GM23338 (cell line): ENCODE measurements at regions not wholly inside any gene's neighbourhood (a gene's known extent, or its start where the extent isn't known, plus 50 kb on each side); places are given as distances from the start of the nearest gene placed in this dataset.

Source experiments
- ATAC-seq: fragments of 200-7000 bp; cut with Tn5 transposase; 3 replicates; pipeline ENCODE4 v1.9.1; 2020
- DNase-seq: peaks from one replicate; pipeline ENCODE4 v3.0.0-alpha.2; 2015; ENCODE audit warnings: low spot score
- H2AFZ ChIP-seq: fragments of 200-600 bp; sonication (generic); 2 replicates; pipeline ENCODE4 v1.8.0; 2016; ENCODE audit warnings: antibody characterized with exemption, mild to moderate bottlenecking, moderate library complexity
- H3F3A ChIP-seq: fragments of 200-600 bp; sonication (generic); replicated peaks from 2 replicates; pipeline ENCODE4 v1.8.0; 2017; ENCODE audit warnings: antibody characterized with exemption, mixed run types, low read depth
- H3K27ac ChIP-seq: fragments of 200-600 bp; sonication (generic); 2 replicates; pipeline ENCODE4 v1.6.1; 2016; ENCODE audit warnings: low read depth
- H3K27me3 ChIP-seq: fragments of 200-600 bp; sonication (generic); 2 replicates; pipeline ENCODE4 v1.8.0; 2016; ENCODE audit warnings: mild to moderate bottlenecking, mixed run types, moderate library complexity; ENCODE audit not compliant: insufficient read depth
- H3K36me3 ChIP-seq: fragments of 200-600 bp; sonication (generic); 2 replicates; pipeline ENCODE4 v1.8.0; 2016; ENCODE audit warnings: mild to moderate bottlenecking; ENCODE audit not compliant: insufficient read depth
- H3K4me1 ChIP-seq: fragments of 200-600 bp; sonication (generic); 2 replicates; pipeline ENCODE4 v1.8.0; 2016; ENCODE audit warnings: mild to moderate bottlenecking, moderate library complexity; ENCODE audit not compliant: insufficient read depth
- H3K4me2 ChIP-seq: fragments of 200-600 bp; sonication (generic); 2 replicates; pipeline ENCODE4 v1.7.1; 2017; ENCODE audit warnings: mixed run types
- H3K4me3 ChIP-seq: fragments of 200-600 bp; sonication (generic); 2 replicates; pipeline ENCODE4 v1.6.1; 2016; ENCODE audit warnings: mixed run types
- H3K79me2 ChIP-seq: fragments of 200-600 bp; sonication (generic); replicated peaks from 2 replicates; pipeline ENCODE4 v1.8.0; 2017; ENCODE audit warnings: mild to moderate bottlenecking; ENCODE audit not compliant: insufficient read depth
- H3K9me2 ChIP-seq: fragments of 200-600 bp; sonication (generic); 2 replicates; pipeline ENCODE4 v1.8.0; 2017; ENCODE audit not compliant: insufficient read depth
- H4K20me1 ChIP-seq: fragments of 200-600 bp; sonication (generic); replicated peaks from 2 replicates; pipeline ENCODE4 v1.8.0; 2017; ENCODE audit warnings: mild to moderate bottlenecking; ENCODE audit not compliant: insufficient read depth
- H3K27ac Mint-ChIP-seq: 2 replicates; pipeline ENCODE4 v1.8.0; 2020; ENCODE audit warnings: inconsistent platforms, mild to moderate bottlenecking, moderate library complexity, mixed read lengths
- H3K27me3 Mint-ChIP-seq: 3 replicates; pipeline ENCODE4 v1.8.0; 2022; ENCODE audit warnings: low read depth, mild to moderate bottlenecking, moderate library complexity, mixed read lengths, inconsistent platforms; ENCODE audit not compliant: insufficient read depth, poor library complexity
- H3K36me3 Mint-ChIP-seq: 3 replicates; pipeline ENCODE4 v1.8.0; 2021; ENCODE audit warnings: low read depth, mild to moderate bottlenecking, inconsistent platforms, moderate library complexity, mixed read lengths
- H3K4me1 Mint-ChIP-seq: 3 replicates; pipeline ENCODE4 v1.8.0; 2020; ENCODE audit warnings: mild to moderate bottlenecking, inconsistent platforms, mixed read lengths
- H3K4me3 Mint-ChIP-seq: 3 replicates; pipeline ENCODE4 v1.8.0; 2021; ENCODE audit warnings: moderate library complexity, mild to moderate bottlenecking, inconsistent platforms, mixed read lengths
- H3K9me3 Mint-ChIP-seq: 3 replicates; pipeline ENCODE4 v1.8.0; 2020; ENCODE audit warnings: moderate library complexity, mild to moderate bottlenecking, inconsistent platforms, mixed read lengths
- CREB1 ChIP-seq: fragments of 250-450 bp; sonication (Bioruptor Pico); IDR thresholded peaks from 2 replicates; pipeline ENCODE4 v1.5.0; 2020; ENCODE audit warnings: low read depth, mild to moderate bottlenecking, moderate library complexity
- EZH2 ChIP-seq: fragments of 200-600 bp; sonication (generic); IDR thresholded peaks from one replicate; pipeline ENCODE4 v1.8.0; 2017; ENCODE audit warnings: antibody characterized with exemption, mild to moderate bottlenecking, low read depth; ENCODE audit not compliant: unreplicated experiment
- EZH2phosphoT487 ChIP-seq: fragments of 200-600 bp; sonication (generic); IDR thresholded peaks from one replicate; pipeline ENCODE4 v1.8.1; 2018; ENCODE audit warnings: antibody characterized with exemption; ENCODE audit not compliant: unreplicated experiment
- NANOG ChIP-seq: IDR thresholded peaks from 2 replicates; pipeline ENCODE4 v1.6.1; 2016; ENCODE audit warnings: antibody characterized with exemption, borderline replicate concordance
- REST ChIP-seq: IDR thresholded peaks from one replicate; pipeline ENCODE4 v1.6.1; 2018; ENCODE audit warnings: antibody characterized with exemption; ENCODE audit not compliant: unreplicated experiment
- STAT1 ChIP-seq: IDR thresholded peaks from one replicate; pipeline ENCODE4 v1.6.1; 2016; ENCODE audit warnings: antibody characterized with exemption; ENCODE audit not compliant: unreplicated experiment
- ZNF114 ChIP-seq: fragments of 250-450 bp; sonication (Bioruptor Pico); IDR thresholded peaks from 2 replicates; pipeline ENCODE4 v1.5.0; 2020; ENCODE audit warnings: mild to moderate bottlenecking, moderate library complexity
- ZNF462 ChIP-seq: fragments of 250-450 bp; sonication (Bioruptor Pico); IDR thresholded peaks from 2 replicates; pipeline ENCODE4 v1.5.0; 2020; ENCODE audit warnings: mild to moderate bottlenecking, moderate library complexity
- TF ChIP-seq, protein P1 (sequence below): IDR thresholded peaks from 2 replicates; pipeline ENCODE4 v1.6.1; 2016; ENCODE audit warnings: antibody characterized with exemption
- TF ChIP-seq, protein P2 (sequence below), 2 experiments: fragments of 200-600 bp in 1 of 2; sonication (generic) in 1 of 2; conservative IDR thresholded peaks; 2 replicates each; pipeline versions ENCODE4 v1.5.1 to v1.6.1; 2016 to 2017; ENCODE audit warnings: antibody characterized with exemption in 2 of 2, low read depth in 2 of 2, mild to moderate bottlenecking in 2 of 2, moderate library complexity in 1 of 2

DNA sequence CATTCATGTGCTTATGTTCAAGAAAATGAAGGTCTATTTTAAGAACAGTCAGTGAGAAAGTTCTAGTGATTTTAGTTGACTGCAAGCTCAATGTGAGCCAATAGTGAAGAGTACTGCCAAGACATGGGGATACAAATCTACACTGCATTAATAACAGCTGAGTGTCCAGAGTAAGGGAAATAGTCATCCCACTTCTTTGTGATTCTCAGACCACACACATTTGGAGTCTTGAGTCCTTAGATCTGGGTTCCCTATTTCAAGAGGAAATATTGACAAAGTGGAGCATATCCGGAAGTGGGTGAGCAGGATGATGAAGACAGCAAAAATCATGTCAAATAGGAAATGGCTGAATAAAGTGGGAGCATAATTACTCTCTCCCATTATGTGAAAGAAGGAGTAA lies 171.1 kb downstream of the LARP7 start:
- no peak overlapping the region for H3K4me2 ChIP-seq
- H3K9me3 Mint-ChIP-seq = no peaks in the 10 kb centered on the region
- DNase-seq (no peak), ATAC-seq (no peak)
- no peaks in the 10 kb centered on the region for H3K27me3 ChIP-seq
- no peak overlapping the region for H3K4me3 ChIP-seq
- H2AFZ ChIP-seq = no peak overlapping the region
- no peaks in the 10 kb centered on the region for H3K79me2 ChIP-seq
- no peak overlapping the region for H3K27ac ChIP-seq
- H4K20me1 ChIP-seq = no peaks in the 10 kb centered on the region
- no peak overlapping the region for H3K27ac Mint-ChIP-seq
- peaks cover 3% of the 10 kb centered on the region; the same call in 1 of the 2 replicates for H3K36me3 ChIP-seq
- H3K9me2 ChIP-seq = no peaks in the 10 kb centered on the region
- H3K27me3 Mint-ChIP-seq = peaks cover 6% of the 10 kb centered on the region
- peaks cover 21% of the 10 kb centered on the region; the same call in 2 of the 3 replicates for H3K36me3 Mint-ChIP-seq
- H3K4me3 Mint-ChIP-seq = no peak overlapping the region
- TF ChIP-seq, protein P1, sequence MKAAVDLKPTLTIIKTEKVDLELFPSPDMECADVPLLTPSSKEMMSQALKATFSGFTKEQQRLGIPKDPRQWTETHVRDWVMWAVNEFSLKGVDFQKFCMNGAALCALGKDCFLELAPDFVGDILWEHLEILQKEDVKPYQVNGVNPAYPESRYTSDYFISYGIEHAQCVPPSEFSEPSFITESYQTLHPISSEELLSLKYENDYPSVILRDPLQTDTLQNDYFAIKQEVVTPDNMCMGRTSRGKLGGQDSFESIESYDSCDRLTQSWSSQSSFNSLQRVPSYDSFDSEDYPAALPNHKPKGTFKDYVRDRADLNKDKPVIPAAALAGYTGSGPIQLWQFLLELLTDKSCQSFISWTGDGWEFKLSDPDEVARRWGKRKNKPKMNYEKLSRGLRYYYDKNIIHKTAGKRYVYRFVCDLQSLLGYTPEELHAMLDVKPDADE = no peak
- H3K4me1 ChIP-seq = peaks cover 3% of the 10 kb centered on the region; the same call in 1 of the 2 replicates
- H3K4me1 Mint-ChIP-seq = no peaks in the 10 kb centered on the region
- no peaks in the 10 kb centered on the region for H3F3A ChIP-seq

GRCh38 chr4:112813790-112814189 lies 176.8 kb downstream of the LARP7 start:
- no peak overlapping the region for H3K4me2 ChIP-seq
- no peak overlapping the region for H2AFZ ChIP-seq
- no peak overlapping the region for H3K27ac Mint-ChIP-seq
- no peaks in the 10 kb centered on the region for H3K9me2 ChIP-seq
- DNase-seq (no peak), ATAC-seq (no peak)
- H3K4me1 Mint-ChIP-seq = peaks cover 27% of the 10 kb centered on the region
- no peak overlapping the region for H3K4me3 ChIP-seq
- H3F3A ChIP-seq = no peaks in the 10 kb centered on the region
- no peaks in the 10 kb centered on the region for H4K20me1 ChIP-seq
- peak overlapping the region; percentile 60; the same call in 1 of the 2 replicates for H3K27ac ChIP-seq
- peaks cover 2% of the 10 kb centered on the region for H3K27me3 Mint-ChIP-seq
- peaks cover 17% of the 10 kb centered on the region for H3K4me1 ChIP-seq
- no peaks in the 10 kb centered on the region for H3K36me3 ChIP-seq
- peaks cover 25% of the 10 kb centered on the region for H3K36me3 Mint-ChIP-seq
- H3K9me3 Mint-ChIP-seq = no peaks in the 10 kb centered on the region
- H3K79me2 ChIP-seq = peaks cover 1% of the 10 kb centered on the region; the same call in 1 of the 2 replicates
- H3K27me3 ChIP-seq = no peaks in the 10 kb centered on the region
- H3K4me3 Mint-ChIP-seq = no peak overlapping the region
- TF ChIP-seq EZH2phosphoT487 = no peak
- no peak for TF ChIP-seq STAT1
- TF ChIP-seq NANOG = no peak
- no peak for TF ChIP-seq ZNF462 (CRISPR knock-in tag)
- no peak for TF ChIP-seq REST
- no peak for TF ChIP-seq ZNF114 (CRISPR knock-in tag)
- no peak for TF ChIP-seq CREB1 (CRISPR knock-in tag)
- no peak for TF ChIP-seq EZH2
- TF ChIP-seq, protein P2, sequence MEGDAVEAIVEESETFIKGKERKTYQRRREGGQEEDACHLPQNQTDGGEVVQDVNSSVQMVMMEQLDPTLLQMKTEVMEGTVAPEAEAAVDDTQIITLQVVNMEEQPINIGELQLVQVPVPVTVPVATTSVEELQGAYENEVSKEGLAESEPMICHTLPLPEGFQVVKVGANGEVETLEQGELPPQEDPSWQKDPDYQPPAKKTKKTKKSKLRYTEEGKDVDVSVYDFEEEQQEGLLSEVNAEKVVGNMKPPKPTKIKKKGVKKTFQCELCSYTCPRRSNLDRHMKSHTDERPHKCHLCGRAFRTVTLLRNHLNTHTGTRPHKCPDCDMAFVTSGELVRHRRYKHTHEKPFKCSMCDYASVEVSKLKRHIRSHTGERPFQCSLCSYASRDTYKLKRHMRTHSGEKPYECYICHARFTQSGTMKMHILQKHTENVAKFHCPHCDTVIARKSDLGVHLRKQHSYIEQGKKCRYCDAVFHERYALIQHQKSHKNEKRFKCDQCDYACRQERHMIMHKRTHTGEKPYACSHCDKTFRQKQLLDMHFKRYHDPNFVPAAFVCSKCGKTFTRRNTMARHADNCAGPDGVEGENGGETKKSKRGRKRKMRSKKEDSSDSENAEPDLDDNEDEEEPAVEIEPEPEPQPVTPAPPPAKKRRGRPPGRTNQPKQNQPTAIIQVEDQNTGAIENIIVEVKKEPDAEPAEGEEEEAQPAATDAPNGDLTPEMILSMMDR (conservative IDR thresholded peaks at IDR 0.05; ENCODE audit: low read depth in 2 of 2) = no peak
